Naive thymus-derived CD4-positive, alpha-beta T cell (primary cell): ENCODE measurements at regions not wholly inside any gene's neighbourhood (a gene's known extent, or its start where the extent isn't known, plus 50 kb on each side); places are given as distances from the start of the nearest gene placed in this dataset.

ENCODE experiments used
- ATAC-seq: fragments of 150-1000 bp; cut with Tn5 transposase; 2 replicates; pipeline ENCODE4 v1.10.0; 2021; ENCODE audit warnings: mild to moderate bottlenecking, moderate library complexity
- CTCF ChIA-PET: fragments of 350-600 bp; sonication (Branson Sonifier 250); formaldehyde crosslinking; loops from one replicate; lab custom pipeline; 2021; ENCODE audit warnings: antibody characterized with exemption; lab: Charles Lee
- POLR2A ChIA-PET: fragments of 350-600 bp; sonication (Branson Sonifier 250); formaldehyde crosslinking; loops from one replicate; lab custom pipeline; 2021; ENCODE audit warnings: antibody characterized with exemption, inconsistent platforms; lab: Charles Lee
- DNase-seq, 9 donors: peaks; one replicate each; pipeline versions ENCODE4 v3.0.0 to v3.0.0-alpha.2; 2020 to 2022; ENCODE audit warnings: mixed read lengths in 1 of 9
- H3K27ac ChIP-seq: one replicate; pipeline ENCODE4 v1.7.0; 2013; ENCODE audit warnings: mild to moderate bottlenecking, low read depth, low read length, moderate library complexity
- H3K27me3 ChIP-seq, 2 donors: one replicate each; pipeline ENCODE4 v1.7.0; 2013; ENCODE audit warnings: low read length in 2 of 2, mild to moderate bottlenecking in 2 of 2, moderate library complexity in 2 of 2; ENCODE audit not compliant: control insufficient read depth in 2 of 2, insufficient read depth in 2 of 2
- H3K36me3 ChIP-seq, 3 experiments: 1 replicate in 2 of 3; 2 replicates in 1 of 3; pipeline ENCODE4 v1.7.0; 2013; ENCODE audit warnings: low read length in 3 of 3, mild to moderate bottlenecking in 3 of 3, moderate library complexity in 1 of 3; ENCODE audit not compliant: insufficient read depth in 3 of 3, control insufficient read depth in 2 of 3
- H3K4me1 ChIP-seq, 2 donors: one replicate each; pipeline ENCODE4 v1.7.0; 2013; ENCODE audit warnings: low read length in 2 of 2, mild to moderate bottlenecking in 2 of 2, moderate library complexity in 1 of 2; ENCODE audit not compliant: control insufficient read depth in 2 of 2, insufficient read depth in 2 of 2
- H3K4me3 ChIP-seq: 2 replicates; pipeline ENCODE4 v1.7.0; 2013; ENCODE audit warnings: mild to moderate bottlenecking, low read length
- H3K9me3 ChIP-seq, 3 experiments: 1 replicate in 2 of 3; 2 replicates in 1 of 3; pipeline ENCODE4 v1.7.0; 2013; ENCODE audit warnings: low read length in 3 of 3; ENCODE audit not compliant: control insufficient read depth in 2 of 3
- H3K27ac Mint-ChIP-seq, 9 donors: one replicate each; pipeline ENCODE4 v1.8.0; 2020 to 2022; ENCODE audit warnings: mixed read lengths in 9 of 9, mild to moderate bottlenecking in 8 of 9, moderate library complexity in 5 of 9, inconsistent platforms in 2 of 9
- H3K27me3 Mint-ChIP-seq, 5 donors: one replicate each; pipeline ENCODE4 v1.8.0; 2021 to 2022; ENCODE audit warnings: mixed read lengths in 5 of 5, mild to moderate bottlenecking in 1 of 5
- H3K36me3 Mint-ChIP-seq, 5 donors: one replicate each; pipeline ENCODE4 v1.8.0; 2020 to 2022; ENCODE audit warnings: mixed read lengths in 5 of 5, mild to moderate bottlenecking in 3 of 5, inconsistent platforms in 1 of 5
- H3K4me1 Mint-ChIP-seq, 7 donors: one replicate each; pipeline ENCODE4 v1.8.0; 2020 to 2022; ENCODE audit warnings: mixed read lengths in 7 of 7, mild to moderate bottlenecking in 3 of 7, inconsistent platforms in 1 of 7
- H3K4me3 Mint-ChIP-seq, 10 donors: one replicate each; pipeline ENCODE4 v1.8.0; 2020 to 2022; ENCODE audit warnings: mild to moderate bottlenecking in 10 of 10, mixed read lengths in 10 of 10, moderate library complexity in 6 of 10, inconsistent platforms in 2 of 10
- H3K9me3 Mint-ChIP-seq, 11 donors: one replicate each; pipeline ENCODE4 v1.8.0; 2020 to 2022; ENCODE audit warnings: mixed read lengths in 11 of 11, mild to moderate bottlenecking in 4 of 11, inconsistent platforms in 1 of 11, moderate library complexity in 1 of 11
- intact Hi-C, 2 donors: fragments of 100-400 bp; cut with micrococcal nuclease; formaldehyde crosslinking; loops; one replicate each; pipeline ENCODE4 v1.15.1; 2023

DNA sequence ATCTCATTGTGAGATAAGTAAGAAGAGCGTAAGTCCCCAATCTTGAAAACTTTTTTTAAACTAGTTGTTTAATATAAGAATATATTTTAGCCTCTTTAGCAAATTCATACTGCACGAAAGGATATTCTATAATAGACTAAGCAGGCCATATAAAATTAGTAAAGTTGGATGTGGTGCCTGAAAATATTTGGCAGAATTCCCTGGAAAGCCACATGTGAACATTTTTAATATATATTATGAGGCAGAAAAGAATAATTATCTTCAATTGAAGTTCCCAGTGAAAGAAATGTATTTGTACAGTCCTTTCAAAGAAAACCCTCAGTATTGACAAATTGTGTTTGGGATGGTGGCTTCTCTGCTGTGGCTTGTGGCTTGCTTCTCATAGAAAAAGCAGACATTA, 237.5 kb upstream of the JAG1 start:
- H3K4me3 ChIP-seq, result no peak overlapping the region
- Mint-ChIP-seq H3K9me3 (peaks cover 0 to 8% (median 2%) of the 10 kb centered on the region in 11 donors), H3K4me3 (no peak overlapping the region), H3K27ac (no peak overlapping the region), H3K4me1 (no peaks in the 10 kb centered on the region), H3K27me3 (no peaks in the 10 kb centered on the region), H3K36me3 (no peaks in the 10 kb centered on the region)
- H3K27me3 ChIP-seq, result no peaks in the 10 kb centered on the region
- DNase-seq (no peak), ATAC-seq (no peak)
- no peaks in the 10 kb centered on the region for H3K9me3 ChIP-seq
- no peaks in the 10 kb centered on the region for H3K36me3 ChIP-seq
- intact Hi-C loops, result no loop called here
- POLR2A ChIA-PET, result no interaction called here
- no peak overlapping the region for H3K27ac ChIP-seq
- CTCF ChIA-PET, result no interaction called here
- no peaks in the 10 kb centered on the region for H3K4me1 ChIP-seq

DNA sequence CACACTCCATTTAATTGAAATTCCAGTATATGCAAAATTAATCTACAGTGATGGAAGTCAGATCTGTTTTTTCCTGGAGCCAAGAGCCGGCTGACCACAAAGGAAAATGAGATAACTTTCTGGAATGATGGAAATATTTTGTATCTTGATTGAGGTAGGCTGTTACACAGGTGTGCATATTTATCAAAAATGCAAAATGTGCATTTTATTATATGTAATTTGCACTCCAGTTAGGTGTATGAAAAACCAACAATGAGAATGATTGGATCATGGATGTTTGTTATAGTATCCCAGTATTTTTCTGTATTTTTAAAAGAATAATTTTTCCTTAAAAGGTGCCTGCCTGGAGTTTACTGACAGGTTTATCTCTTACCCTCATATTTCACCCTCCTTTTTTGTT, 242.0 kb upstream of the JAG1 start:
- no peaks in the 10 kb centered on the region for H3K36me3 ChIP-seq
- CTCF ChIA-PET, result no interaction called here
- POLR2A ChIA-PET, result no interaction called here
- H3K4me3 ChIP-seq, result no peak overlapping the region
- H3K9me3 ChIP-seq, result no peaks in the 10 kb centered on the region
- no peak overlapping the region for H3K27ac Mint-ChIP-seq
- H3K4me1 Mint-ChIP-seq, result no peaks in the 10 kb centered on the region
- intact Hi-C loops, result no loop called here
- no peaks in the 10 kb centered on the region for H3K27me3 ChIP-seq
- peaks cover 0 to 3% (median 0%) of the 10 kb centered on the region in 5 donors for H3K36me3 Mint-ChIP-seq
- no peaks in the 10 kb centered on the region for H3K4me1 ChIP-seq
- no peak for DNase-seq
- no peak overlapping the region for H3K4me3 Mint-ChIP-seq
- no peak for ATAC-seq
- H3K27ac ChIP-seq, result no peak overlapping the region
- H3K27me3 Mint-ChIP-seq, result no peaks in the 10 kb centered on the region
- H3K9me3 Mint-ChIP-seq, result peaks cover 0 to 22% (median 7%) of the 10 kb centered on the region in 11 donors

DNA sequence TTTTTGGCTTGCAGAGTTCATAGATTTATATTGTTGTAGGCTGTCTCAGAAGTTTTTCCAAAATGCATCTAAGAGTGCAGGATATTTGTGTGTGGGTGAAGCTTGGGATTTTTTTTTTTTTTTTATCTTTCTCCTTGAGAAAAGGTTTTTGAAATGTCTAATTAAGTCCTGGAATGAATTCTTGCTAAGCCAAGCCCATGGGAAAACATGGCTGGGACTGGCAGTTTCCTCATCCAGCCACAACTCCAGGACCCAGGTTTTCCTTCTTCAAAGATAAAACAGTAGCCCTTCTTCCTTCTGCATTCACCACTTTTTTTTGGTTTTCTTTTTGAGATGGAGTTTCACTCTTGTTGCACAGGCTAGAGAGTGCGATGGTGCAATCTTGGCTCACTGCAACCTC, 242.5 kb upstream of the JAG1 start:
- POLR2A ChIA-PET, result no interaction called here
- H3K9me3 ChIP-seq, result no peaks in the 10 kb centered on the region
- no peak overlapping the region for H3K27ac ChIP-seq
- H3K27ac Mint-ChIP-seq, result no peak overlapping the region
- peaks cover 0 to 3% (median 0%) of the 10 kb centered on the region in 5 donors for H3K36me3 Mint-ChIP-seq
- H3K9me3 Mint-ChIP-seq, result peaks cover 0 to 22% (median 7%) of the 10 kb centered on the region in 11 donors
- CTCF ChIA-PET, result no interaction called here
- DNase-seq (no peak), ATAC-seq (no peak)
- H3K27me3 ChIP-seq, result no peaks in the 10 kb centered on the region
- H3K4me1 Mint-ChIP-seq, result no peaks in the 10 kb centered on the region
- no peaks in the 10 kb centered on the region for H3K27me3 Mint-ChIP-seq
- no peaks in the 10 kb centered on the region for H3K36me3 ChIP-seq
- H3K4me3 Mint-ChIP-seq, result no peak overlapping the region
- intact Hi-C loops, result no loop called here
- no peaks in the 10 kb centered on the region for H3K4me1 ChIP-seq
- no peak overlapping the region for H3K4me3 ChIP-seq

DNA sequence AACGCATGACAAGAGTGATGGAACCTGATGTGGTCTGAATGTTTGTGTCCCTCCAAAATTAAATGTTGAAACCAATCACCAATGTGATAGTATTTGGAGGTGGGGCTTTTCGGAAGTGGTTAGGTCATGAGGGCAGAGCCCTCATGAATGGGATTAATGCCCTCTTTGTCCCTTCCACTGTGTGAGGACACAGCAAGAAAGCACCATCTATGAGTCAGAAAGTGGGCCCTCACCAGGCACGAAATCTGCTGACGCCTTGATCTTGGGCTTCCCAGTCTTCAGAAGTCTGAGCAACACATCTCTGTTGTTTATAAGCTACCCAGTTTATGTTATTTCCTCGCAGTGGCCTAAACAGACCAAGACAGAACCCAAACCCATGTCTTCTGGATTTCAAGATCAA, 244.0 kb upstream of the JAG1 start:
- peaks cover 0 to 21% (median 7%) of the 10 kb centered on the region in 11 donors for H3K9me3 Mint-ChIP-seq
- no peaks in the 10 kb centered on the region for H3K9me3 ChIP-seq
- no peak overlapping the region for H3K4me3 Mint-ChIP-seq
- H3K36me3 Mint-ChIP-seq, result peaks cover 0 to 3% (median 0%) of the 10 kb centered on the region in 5 donors
- no peak overlapping the region for H3K4me3 ChIP-seq
- no peaks in the 10 kb centered on the region for H3K4me1 ChIP-seq
- DNase-seq (no peak), ATAC-seq (no peak)
- no peaks in the 10 kb centered on the region for H3K4me1 Mint-ChIP-seq
- ChIA-PET CTCF (no interaction called here), POLR2A (no interaction called here)
- intact Hi-C loops, result no loop called here
- no peak overlapping the region for H3K27ac ChIP-seq
- no peak overlapping the region for H3K27ac Mint-ChIP-seq
- H3K36me3 ChIP-seq, result no peaks in the 10 kb centered on the region
- H3K27me3 ChIP-seq, result no peaks in the 10 kb centered on the region
- no peaks in the 10 kb centered on the region for H3K27me3 Mint-ChIP-seq

DNA sequence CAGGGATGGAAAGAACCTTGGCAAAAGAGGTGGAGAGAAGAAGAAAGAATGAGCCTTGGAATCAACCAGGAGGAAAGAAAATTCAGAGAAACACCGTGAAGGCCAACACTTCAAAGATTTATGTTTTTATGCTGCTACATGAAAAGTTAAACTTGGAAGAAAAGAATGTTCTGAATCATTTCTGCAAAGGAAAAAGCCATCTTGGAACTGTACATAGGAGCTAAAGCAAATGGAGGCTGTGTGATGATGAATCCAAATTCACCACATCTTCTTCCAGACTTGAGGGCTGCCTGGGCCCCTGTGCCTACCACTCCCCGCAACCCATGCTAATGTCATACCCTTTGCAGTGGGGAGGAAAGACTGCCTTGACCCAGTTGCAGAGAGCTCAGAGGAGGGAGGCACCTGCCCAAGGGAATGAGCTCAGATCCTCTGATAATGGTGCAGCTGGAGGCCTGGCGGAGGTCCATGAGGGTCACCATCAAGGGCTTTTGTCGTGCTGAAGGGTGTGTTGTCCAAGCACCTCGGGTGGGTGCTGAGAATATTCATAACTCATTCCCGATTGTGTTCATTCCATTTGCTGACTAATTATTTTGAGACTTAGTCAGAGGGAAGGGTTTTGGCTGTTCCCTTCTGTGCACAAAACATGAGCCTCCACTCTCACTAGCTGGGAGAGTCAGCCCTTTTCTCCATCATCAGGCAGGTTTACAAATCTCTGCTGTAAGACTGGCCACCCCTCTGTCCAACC, 245.8 kb upstream of the JAG1 start:
- peaks cover 0 to 18% (median 6%) of the 10 kb centered on the region in 11 donors for H3K9me3 Mint-ChIP-seq
- H3K27me3 Mint-ChIP-seq, result no peaks in the 10 kb centered on the region
- no peaks in the 10 kb centered on the region for H3K36me3 ChIP-seq
- intact Hi-C loops, result no loop called here
- ChIA-PET POLR2A (no interaction called here), CTCF (no interaction called here)
- ATAC-seq (no peak), DNase-seq (no peak)
- H3K27me3 ChIP-seq, result no peaks in the 10 kb centered on the region
- no peaks in the 10 kb centered on the region for H3K4me1 ChIP-seq
- no peaks in the 10 kb centered on the region for H3K4me1 Mint-ChIP-seq
- H3K36me3 Mint-ChIP-seq, result peaks cover 0 to 3% (median 0%) of the 10 kb centered on the region in 5 donors
- no peak overlapping the region for H3K4me3 Mint-ChIP-seq
- no peak overlapping the region for H3K27ac Mint-ChIP-seq
- H3K9me3 ChIP-seq, result no peaks in the 10 kb centered on the region
- H3K4me3 ChIP-seq, result no peak overlapping the region
- no peak overlapping the region for H3K27ac ChIP-seq

DNA sequence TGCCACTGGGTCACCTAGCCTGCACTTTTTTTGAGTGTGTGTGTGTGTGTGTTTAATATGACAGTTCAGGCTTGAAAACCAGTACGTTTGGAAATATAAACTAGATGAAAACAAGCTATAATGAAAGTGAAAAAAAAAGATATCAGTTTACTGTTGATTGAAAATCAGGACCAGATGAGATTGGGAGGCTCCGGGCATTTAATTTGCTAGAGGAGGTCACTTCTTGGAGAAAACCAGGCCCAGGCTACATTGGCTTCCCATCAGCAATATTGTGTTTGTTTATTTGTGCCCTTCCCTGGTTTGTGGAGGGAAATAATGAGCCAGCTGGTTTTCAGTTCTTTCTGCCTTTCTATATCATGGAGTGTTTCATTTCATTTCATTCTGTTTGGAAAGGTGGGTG, 246.6 kb upstream of the JAG1 start:
- intact Hi-C loops, result no loop called here
- Mint-ChIP-seq H3K36me3 (peaks cover 0 to 3% (median 0%) of the 10 kb centered on the region in 5 donors), H3K9me3 (peaks cover 0 to 18% (median 6%) of the 10 kb centered on the region in 11 donors), H3K4me3 (no peak overlapping the region), H3K27me3 (no peaks in the 10 kb centered on the region), H3K4me1 (no peaks in the 10 kb centered on the region), H3K27ac (no peak overlapping the region)
- Histone ChIP-seq H3K27ac (no peak overlapping the region), H3K4me1 (no peaks in the 10 kb centered on the region), H3K9me3 (no peaks in the 10 kb centered on the region), H3K27me3 (no peaks in the 10 kb centered on the region), H3K36me3 (no peaks in the 10 kb centered on the region), H3K4me3 (no peak overlapping the region)
- CTCF ChIA-PET, result no interaction called here
- POLR2A ChIA-PET, result no interaction called here
- ATAC-seq (no peak), DNase-seq (no peak)

DNA sequence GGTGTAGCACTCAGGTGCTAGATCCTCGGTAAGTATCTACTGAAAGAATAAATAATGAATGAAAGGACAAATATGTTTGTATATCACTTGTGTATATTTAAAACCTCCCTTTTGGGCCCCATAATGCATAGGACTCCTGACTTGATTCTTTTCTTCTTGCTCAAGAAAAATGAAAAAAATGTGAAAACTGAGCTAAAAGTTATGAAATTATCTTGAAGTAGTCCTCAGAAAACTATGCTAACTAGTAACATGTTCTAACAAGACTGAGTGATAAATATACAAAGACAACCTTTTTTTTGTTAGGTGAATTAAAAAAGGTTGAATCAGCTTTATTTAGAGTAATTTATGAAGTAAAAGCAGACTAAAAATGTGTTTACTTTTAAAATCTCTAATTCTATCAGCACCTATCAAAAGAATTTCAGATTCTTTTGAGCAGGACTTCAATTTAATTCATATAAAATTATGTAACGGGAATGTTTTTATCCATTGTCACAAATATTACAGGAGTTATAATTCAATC, 247.8 kb upstream of the JAG1 start:
- intact Hi-C loops, result no loop called here
- ChIA-PET POLR2A (no interaction called here), CTCF (no interaction called here)
- H3K4me3 ChIP-seq, result no peak overlapping the region
- DNase-seq (no peak), ATAC-seq (no peak)
- Mint-ChIP-seq H3K4me3 (no peak overlapping the region), H3K36me3 (peaks cover 0 to 3% (median 0%) of the 10 kb centered on the region in 5 donors), H3K9me3 (peaks cover 0 to 18% (median 6%) of the 10 kb centered on the region in 11 donors), H3K27ac (no peak overlapping the region), H3K4me1 (no peaks in the 10 kb centered on the region), H3K27me3 (no peaks in the 10 kb centered on the region)
- no peaks in the 10 kb centered on the region for H3K4me1 ChIP-seq
- no peaks in the 10 kb centered on the region for H3K36me3 ChIP-seq
- H3K27me3 ChIP-seq, result no peaks in the 10 kb centered on the region
- no peak overlapping the region for H3K27ac ChIP-seq
- no peaks in the 10 kb centered on the region for H3K9me3 ChIP-seq
